ENCODE measurements at regions not wholly inside any gene's neighbourhood (a gene's known extent, or its start where the extent isn't known, plus 50 kb on each side); places are given as distances from the start of the nearest gene placed in this dataset.

GRCh38 chr2:12610314-12610713 is 106.4 kb upstream of the TRIB2 start:
- Histone ChIP-seq H3K4me1 (ENCODE audit: insufficient read depth, low read length, poor library complexity, severe bottlenecking) (peaks cover 20% of the 10 kb centered on the region), H2AFZ (ENCODE audit: low read length) (no peak overlapping the region), H3K27ac (ENCODE audit: low read depth, low read length, poor library complexity, severe bottlenecking) (no peak overlapping the region), H3K79me2 (ENCODE audit: insufficient read depth, low read depth, low read length) (no peaks in the 10 kb centered on the region), H3K4me3 (ENCODE audit: low read depth, low read length, poor library complexity, severe bottlenecking) (no peak overlapping the region), H3K4me2 (ENCODE audit: low read length) (no peak overlapping the region), H4K20me1 (ENCODE audit: insufficient read depth, low read length) (no peaks in the 10 kb centered on the region), H3K9me3 (ENCODE audit: low read length) (no peaks in the 10 kb centered on the region), H3K36me3 (ENCODE audit: insufficient read depth, low read length) (no peaks in the 10 kb centered on the region), H3K9me2 (ENCODE audit: insufficient read depth, low read length) (no peaks in the 10 kb centered on the region)
- TF ChIP-seq EZH2phosphoT487 (IDR thresholded peaks at IDR 0.05; ENCODE audit: borderline replicate concordance, low read depth, low read length): no peak
- TF ChIP-seq, protein P1, sequence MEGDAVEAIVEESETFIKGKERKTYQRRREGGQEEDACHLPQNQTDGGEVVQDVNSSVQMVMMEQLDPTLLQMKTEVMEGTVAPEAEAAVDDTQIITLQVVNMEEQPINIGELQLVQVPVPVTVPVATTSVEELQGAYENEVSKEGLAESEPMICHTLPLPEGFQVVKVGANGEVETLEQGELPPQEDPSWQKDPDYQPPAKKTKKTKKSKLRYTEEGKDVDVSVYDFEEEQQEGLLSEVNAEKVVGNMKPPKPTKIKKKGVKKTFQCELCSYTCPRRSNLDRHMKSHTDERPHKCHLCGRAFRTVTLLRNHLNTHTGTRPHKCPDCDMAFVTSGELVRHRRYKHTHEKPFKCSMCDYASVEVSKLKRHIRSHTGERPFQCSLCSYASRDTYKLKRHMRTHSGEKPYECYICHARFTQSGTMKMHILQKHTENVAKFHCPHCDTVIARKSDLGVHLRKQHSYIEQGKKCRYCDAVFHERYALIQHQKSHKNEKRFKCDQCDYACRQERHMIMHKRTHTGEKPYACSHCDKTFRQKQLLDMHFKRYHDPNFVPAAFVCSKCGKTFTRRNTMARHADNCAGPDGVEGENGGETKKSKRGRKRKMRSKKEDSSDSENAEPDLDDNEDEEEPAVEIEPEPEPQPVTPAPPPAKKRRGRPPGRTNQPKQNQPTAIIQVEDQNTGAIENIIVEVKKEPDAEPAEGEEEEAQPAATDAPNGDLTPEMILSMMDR (conservative IDR thresholded peaks at IDR 0.05; ENCODE audit: low read length): no peak
- POLR2A ChIA-PET: no interaction called here
- no peak for DNase-seq (ENCODE audit: low spot score)
- intact Hi-C loops (cut with micrococcal nuclease; ENCODE audit: unreplicated experiment): no loop called here
- CTCF ChIA-PET (ENCODE audit: unreplicated experiment): no interaction called here
- no TSS peak for BruUV-seq (replicated peaks)

DNA sequence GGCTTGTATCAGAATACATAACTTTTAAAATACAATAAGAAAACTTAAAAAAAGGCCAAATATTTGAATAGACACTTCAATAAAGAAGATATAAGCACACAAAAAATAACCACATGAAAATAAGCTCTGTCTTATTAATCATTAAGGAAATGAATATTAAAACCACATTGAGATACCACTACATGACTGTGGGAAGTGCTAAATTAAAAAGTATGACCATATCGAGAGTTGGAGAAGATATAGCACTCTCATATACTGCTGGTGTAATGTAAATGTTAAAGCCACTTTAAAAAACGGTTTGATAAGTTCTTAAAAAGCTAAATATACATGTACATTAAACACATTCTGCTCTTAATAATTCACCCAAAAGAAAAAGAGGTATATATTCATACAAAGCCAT is 104.6 kb upstream of the TRIB2 start:
- H3K79me2 ChIP-seq (ENCODE audit: insufficient read depth, low read depth, low read length): no peaks in the 10 kb centered on the region
- ChIA-PET POLR2A (interaction anchor here (0.6 to 3.2 kb wide), 12 partner anchors 9 to 198 kb away, joined by 3 to 33 read pairs (median 6); partner anchors contain the start of gene TRIB2), CTCF (ENCODE audit: unreplicated experiment) (no interaction called here)
- no peaks in the 10 kb centered on the region for H4K20me1 ChIP-seq (ENCODE audit: insufficient read depth, low read length)
- TF ChIP-seq, protein P1 (conservative IDR thresholded peaks at IDR 0.05; ENCODE audit: low read length): no peak
- TF ChIP-seq EZH2phosphoT487 (IDR thresholded peaks at IDR 0.05; ENCODE audit: borderline replicate concordance, low read depth, low read length): no peak
- peaks cover 31% of the 10 kb centered on the region for H3K4me1 ChIP-seq (ENCODE audit: insufficient read depth, low read length, poor library complexity, severe bottlenecking)
- H3K9me3 ChIP-seq (ENCODE audit: low read length): no peaks in the 10 kb centered on the region
- H2AFZ ChIP-seq (ENCODE audit: low read length): peak overlapping the region; percentile 77; the same call in 1 of the 2 replicates
- H3K9me2 ChIP-seq (ENCODE audit: insufficient read depth, low read length): no peaks in the 10 kb centered on the region
- BruUV-seq (replicated peaks): no TSS peak
- no peak overlapping the region for H3K27ac ChIP-seq (ENCODE audit: low read depth, low read length, poor library complexity, severe bottlenecking)
- H3K4me2 ChIP-seq (ENCODE audit: low read length): peak overlapping the region; percentile 61
- H3K36me3 ChIP-seq (ENCODE audit: insufficient read depth, low read length): no peaks in the 10 kb centered on the region
- intact Hi-C loops (cut with micrococcal nuclease; ENCODE audit: unreplicated experiment): no loop called here
- no peak for DNase-seq (ENCODE audit: low spot score)
- no peak overlapping the region for H3K4me3 ChIP-seq (ENCODE audit: low read depth, low read length, poor library complexity, severe bottlenecking)

- Histone ChIP-seq H3K9me3 (ENCODE audit: low read length) (no peaks in the 10 kb centered on the region), H3K27ac (ENCODE audit: low read depth, low read length, poor library complexity, severe bottlenecking) (peak overlapping the region; percentile 33), H3K4me2 (ENCODE audit: low read length) (peak overlapping the region; percentile 61), H3K36me3 (ENCODE audit: insufficient read depth, low read length) (no peaks in the 10 kb centered on the region), H3K4me3 (ENCODE audit: low read depth, low read length, poor library complexity, severe bottlenecking) (no peak overlapping the region), H3K79me2 (ENCODE audit: insufficient read depth, low read depth, low read length) (no peaks in the 10 kb centered on the region), H2AFZ (ENCODE audit: low read length) (peak overlapping the region; percentile 77), H3K9me2 (ENCODE audit: insufficient read depth, low read length) (no peaks in the 10 kb centered on the region), H4K20me1 (ENCODE audit: insufficient read depth, low read length) (no peaks in the 10 kb centered on the region), H3K4me1 (ENCODE audit: insufficient read depth, low read length, poor library complexity, severe bottlenecking) (peaks cover 36% of the 10 kb centered on the region)
- intact Hi-C loops (cut with micrococcal nuclease; ENCODE audit: unreplicated experiment): no loop called here
- ChIA-PET POLR2A (interaction anchor here (0.6 to 3.2 kb wide), 20 partner anchors 9 to 488 kb away, joined by 3 to 33 read pairs (median 4); partner anchors contain the start of gene TRIB2), CTCF (ENCODE audit: unreplicated experiment) (interaction anchor here (0.5 to 1.5 kb wide), 2 partner anchors 23 to 636 kb away, joined by 3 to 6 read pairs; no protein-coding TSS in a partner anchor)
- TF ChIP-seq, protein P1 (conservative IDR thresholded peaks at IDR 0.05; ENCODE audit: low read length): no peak
- TF ChIP-seq EZH2phosphoT487 (IDR thresholded peaks at IDR 0.05; ENCODE audit: borderline replicate concordance, low read depth, low read length): no peak
- DNase-seq (ENCODE audit: low spot score): no peak
- no TSS peak for BruUV-seq (replicated peaks)
Measured at GRCh38 chr2:12612671-12613070, 104.1 kb upstream of the TRIB2 start.
